Ishikawa (cell line): ENCODE measurements at regions not wholly inside any gene's neighbourhood (a gene's known extent, or its start where the extent isn't known, plus 50 kb on each side); places are given as distances from the start of the nearest gene placed in this dataset.

Experiments
- CEBPB ChIP-seq: IDR thresholded peaks from 2 replicates; pipeline ENCODE4 v1.6.1; 2012
- CREB1 ChIP-seq: IDR thresholded peaks from 2 replicates; pipeline ENCODE4 v1.6.1; 2012; ENCODE audit warnings: low read depth
- EGR1 ChIP-seq: IDR thresholded peaks from 2 replicates; pipeline ENCODE4 v1.6.1; 2012
- NFIC ChIP-seq: IDR thresholded peaks from 2 replicates; pipeline ENCODE4 v1.6.1; 2012
- RAD21 ChIP-seq: IDR thresholded peaks from 2 replicates; pipeline ENCODE4 v1.6.1; 2012; ENCODE audit warnings: low read depth
- REST ChIP-seq: IDR thresholded peaks from 2 replicates; pipeline ENCODE4 v1.6.1; 2012; ENCODE audit warnings: low read depth, mild to moderate bottlenecking
- TAF1 ChIP-seq: IDR thresholded peaks from 2 replicates; pipeline ENCODE4 v1.6.1; 2012; ENCODE audit warnings: low read depth, mild to moderate bottlenecking
- TEAD4 ChIP-seq: IDR thresholded peaks from 2 replicates; pipeline ENCODE4 v1.6.1; 2012
- TF ChIP-seq, protein P1 (sequence below): IDR thresholded peaks from 2 replicates; pipeline ENCODE4 v1.6.1; 2012

DNA sequence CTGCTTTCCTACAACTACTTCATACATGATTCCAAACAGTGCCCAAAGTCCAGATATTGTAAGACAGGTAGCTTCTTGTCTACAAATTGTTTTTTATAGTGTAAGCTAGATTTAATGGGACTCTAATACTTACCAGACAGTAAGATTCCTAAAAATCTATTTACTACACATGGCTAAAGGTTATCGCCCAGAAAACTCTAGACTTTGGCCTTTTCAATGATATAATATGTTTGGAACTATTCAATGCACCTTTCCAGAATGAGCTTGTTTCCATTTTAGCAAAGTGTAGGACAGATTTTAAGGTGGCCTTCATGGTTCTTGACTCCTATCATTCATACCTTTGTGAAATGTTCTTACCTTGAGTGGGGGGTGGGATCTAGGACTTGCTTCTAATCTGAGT lies 951.0 kb downstream of the SORCS1 start:
- TF ChIP-seq EGR1: no peak
- TF ChIP-seq TEAD4: no peak
- no peak for TF ChIP-seq NFIC
- no peak for TF ChIP-seq TAF1
- TF ChIP-seq, protein P1, sequence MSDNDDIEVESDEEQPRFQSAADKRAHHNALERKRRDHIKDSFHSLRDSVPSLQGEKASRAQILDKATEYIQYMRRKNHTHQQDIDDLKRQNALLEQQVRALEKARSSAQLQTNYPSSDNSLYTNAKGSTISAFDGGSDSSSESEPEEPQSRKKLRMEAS: no peak
- no peak for TF ChIP-seq CEBPB
- TF ChIP-seq REST: no peak
- TF ChIP-seq CREB1: no peak
- no peak for TF ChIP-seq RAD21
